ENCODE measurements at regions not wholly inside any gene's neighbourhood (a gene's known extent, or its start where the extent isn't known, plus 50 kb on each side); places are given as distances from the start of the nearest gene placed in this dataset.

DNA sequence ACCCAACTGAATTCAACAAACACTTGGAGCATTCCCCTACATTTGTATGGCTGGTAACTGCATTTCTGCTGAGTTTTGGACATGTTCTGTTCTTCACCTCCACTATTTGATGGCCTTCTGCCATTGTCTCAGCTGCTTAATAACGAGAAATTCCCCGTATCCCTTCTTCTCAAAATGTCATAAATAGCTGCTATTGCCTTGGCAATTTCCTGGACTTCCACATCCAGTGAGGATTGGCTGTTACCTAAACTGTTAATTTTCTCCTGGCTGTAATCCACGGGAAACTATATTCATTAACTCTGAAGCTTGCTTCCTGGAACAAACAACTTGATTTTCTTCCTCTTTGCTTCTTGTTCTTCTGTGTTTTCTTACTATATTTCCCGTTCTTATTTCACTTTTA is 69.5 kb upstream of the TDRD3 start:
- TF ChIP-seq RARB (CRISPR knock-in tag; IDR thresholded peaks at IDR 0.05) (no peak), POLR2A (IDR thresholded peaks at IDR 0.05; ENCODE audit: low read length) (no peak), KDM5A (IDR thresholded peaks at IDR 0.05) (no peak), MAZ (IDR thresholded peaks at IDR 0.05; ENCODE audit: borderline replicate concordance, low read depth, low read length) (no peak), FOSL2 (IDR thresholded peaks at IDR 0.05) (no peak), FOSL2 (CRISPR knock-in tag; IDR thresholded peaks at IDR 0.05) (no peak), NR3C1 (IDR thresholded peaks at IDR 0.05) (no peak), ZSCAN20 (CRISPR knock-in tag; IDR thresholded peaks at IDR 0.05) (no peak), EP300 (IDR thresholded peaks at IDR 0.05) (no peak)
- TF ChIP-seq, protein P1, sequence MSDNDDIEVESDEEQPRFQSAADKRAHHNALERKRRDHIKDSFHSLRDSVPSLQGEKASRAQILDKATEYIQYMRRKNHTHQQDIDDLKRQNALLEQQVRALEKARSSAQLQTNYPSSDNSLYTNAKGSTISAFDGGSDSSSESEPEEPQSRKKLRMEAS (IDR thresholded peaks at IDR 0.05): no peak
- TF ChIP-seq, protein P2, sequence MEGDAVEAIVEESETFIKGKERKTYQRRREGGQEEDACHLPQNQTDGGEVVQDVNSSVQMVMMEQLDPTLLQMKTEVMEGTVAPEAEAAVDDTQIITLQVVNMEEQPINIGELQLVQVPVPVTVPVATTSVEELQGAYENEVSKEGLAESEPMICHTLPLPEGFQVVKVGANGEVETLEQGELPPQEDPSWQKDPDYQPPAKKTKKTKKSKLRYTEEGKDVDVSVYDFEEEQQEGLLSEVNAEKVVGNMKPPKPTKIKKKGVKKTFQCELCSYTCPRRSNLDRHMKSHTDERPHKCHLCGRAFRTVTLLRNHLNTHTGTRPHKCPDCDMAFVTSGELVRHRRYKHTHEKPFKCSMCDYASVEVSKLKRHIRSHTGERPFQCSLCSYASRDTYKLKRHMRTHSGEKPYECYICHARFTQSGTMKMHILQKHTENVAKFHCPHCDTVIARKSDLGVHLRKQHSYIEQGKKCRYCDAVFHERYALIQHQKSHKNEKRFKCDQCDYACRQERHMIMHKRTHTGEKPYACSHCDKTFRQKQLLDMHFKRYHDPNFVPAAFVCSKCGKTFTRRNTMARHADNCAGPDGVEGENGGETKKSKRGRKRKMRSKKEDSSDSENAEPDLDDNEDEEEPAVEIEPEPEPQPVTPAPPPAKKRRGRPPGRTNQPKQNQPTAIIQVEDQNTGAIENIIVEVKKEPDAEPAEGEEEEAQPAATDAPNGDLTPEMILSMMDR (IDR thresholded peaks at IDR 0.05): no peak
- TF ChIP-seq, protein P3, sequence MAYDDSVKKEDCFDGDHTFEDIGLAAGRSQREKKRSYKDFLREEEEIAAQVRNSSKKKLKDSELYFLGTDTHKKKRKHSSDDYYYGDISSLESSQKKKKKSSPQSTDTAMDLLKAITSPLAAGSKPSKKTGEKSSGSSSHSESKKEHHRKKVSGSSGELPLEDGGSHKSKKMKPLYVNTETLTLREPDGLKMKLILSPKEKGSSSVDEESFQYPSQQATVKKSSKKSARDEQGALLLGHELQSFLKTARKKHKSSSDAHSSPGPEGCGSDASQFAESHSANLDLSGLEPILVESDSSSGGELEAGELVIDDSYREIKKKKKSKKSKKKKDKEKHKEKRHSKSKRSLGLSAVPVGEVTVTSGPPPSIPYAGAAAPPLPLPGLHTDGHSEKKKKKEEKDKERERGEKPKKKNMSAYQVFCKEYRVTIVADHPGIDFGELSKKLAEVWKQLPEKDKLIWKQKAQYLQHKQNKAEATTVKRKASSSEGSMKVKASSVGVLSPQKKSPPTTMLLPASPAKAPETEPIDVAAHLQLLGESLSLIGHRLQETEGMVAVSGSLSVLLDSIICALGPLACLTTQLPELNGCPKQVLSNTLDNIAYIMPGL (CRISPR knock-in tag; IDR thresholded peaks at IDR 0.05; ENCODE audit: borderline replicate concordance): no peak

Measured in A549 (cell line).